ENCODE measurements at regions not wholly inside any gene's neighbourhood (a gene's known extent, or its start where the extent isn't known, plus 50 kb on each side); places are given as distances from the start of the nearest gene placed in this dataset.

DNA sequence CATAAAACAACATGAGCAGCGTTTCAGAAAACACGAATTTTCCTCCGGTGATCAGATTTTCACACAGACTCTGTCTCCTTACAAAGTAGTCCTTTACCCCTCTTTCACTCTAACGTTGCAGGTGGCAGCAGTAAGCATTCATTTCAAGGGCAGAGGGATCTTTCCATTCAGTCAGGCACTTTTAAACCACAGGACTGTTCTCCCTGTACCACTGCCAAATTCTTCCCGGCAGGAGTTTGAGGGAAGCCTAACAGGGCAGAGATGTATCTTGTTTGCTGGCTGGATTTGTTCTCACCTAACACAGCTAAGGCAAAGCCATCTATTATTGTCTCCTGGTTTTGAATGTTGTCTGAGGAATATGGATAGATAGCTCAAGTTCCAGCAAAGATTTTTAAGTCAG, 1187.3 kb upstream of the SEL1L start:
- Histone ChIP-seq H3K36me3 (ENCODE audit: control insufficient read depth in 2 of 3, insufficient read depth in 3 of 3, low read length in 3 of 3) (no peaks in the 10 kb centered on the region), H3K27me3 (ENCODE audit: control insufficient read depth in 2 of 2, insufficient read depth in 2 of 2, low read length in 2 of 2) (no peaks in the 10 kb centered on the region), H3K9me3 (ENCODE audit: control insufficient read depth in 2 of 3, low read length in 3 of 3) (no peaks in the 10 kb centered on the region), H3K4me1 (ENCODE audit: control insufficient read depth in 2 of 2, insufficient read depth in 2 of 2, low read length in 2 of 2) (no peaks in the 10 kb centered on the region), H3K4me3 (ENCODE audit: low read length) (no peak overlapping the region), H3K27ac (ENCODE audit: low read depth, low read length) (no peak overlapping the region)
- peaks cover 2 to 20% (median 5%) of the 10 kb centered on the region in 11 donors for H3K9me3 Mint-ChIP-seq
- H3K27ac Mint-ChIP-seq: no peak overlapping the region
- H3K4me1 Mint-ChIP-seq: no peaks in the 10 kb centered on the region
- no peak for DNase-seq
- intact Hi-C loops (cut with micrococcal nuclease): no loop called here
- no peak overlapping the region for H3K4me3 Mint-ChIP-seq
- no peaks in the 10 kb centered on the region for H3K36me3 Mint-ChIP-seq
- CTCF ChIA-PET: no interaction called here
- no peak for ATAC-seq
- POLR2A ChIA-PET: interaction anchor here (0.7 kb wide), 1 partner anchor 43 kb away, joined by 3 read pairs; no protein-coding TSS in a partner anchor
- H3K27me3 Mint-ChIP-seq: no peaks in the 10 kb centered on the region

DNA sequence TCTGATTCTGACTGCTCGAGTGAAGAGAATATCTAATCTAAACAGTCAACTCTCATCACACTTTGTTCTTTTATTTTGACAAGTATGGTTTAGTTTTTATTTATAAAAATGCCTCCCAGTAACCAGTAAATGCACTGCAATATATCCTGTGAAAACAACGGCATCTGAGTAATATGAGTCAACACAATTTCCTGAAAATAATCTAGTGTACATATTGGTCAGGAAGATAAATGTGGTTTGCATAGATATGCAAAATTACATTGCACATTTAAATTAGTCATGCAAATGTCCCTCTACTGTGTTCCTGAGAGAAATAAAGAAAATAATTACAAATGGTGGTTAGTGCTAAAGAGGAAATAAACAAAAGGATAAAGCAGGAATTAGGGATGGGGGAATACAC, 1190.7 kb upstream of the SEL1L start:
- no peaks in the 10 kb centered on the region for H3K36me3 Mint-ChIP-seq
- no peak overlapping the region for H3K4me3 Mint-ChIP-seq
- peaks cover 3 to 17% (median 9%) of the 10 kb centered on the region in 11 donors for H3K9me3 Mint-ChIP-seq
- no peak overlapping the region for H3K27ac Mint-ChIP-seq
- POLR2A ChIA-PET: no interaction called here
- H3K27me3 Mint-ChIP-seq: no peaks in the 10 kb centered on the region
- Histone ChIP-seq H3K4me3 (ENCODE audit: low read length) (no peak overlapping the region), H3K27ac (ENCODE audit: low read depth, low read length) (no peak overlapping the region), H3K27me3 (ENCODE audit: control insufficient read depth in 2 of 2, insufficient read depth in 2 of 2, low read length in 2 of 2) (no peaks in the 10 kb centered on the region), H3K4me1 (ENCODE audit: control insufficient read depth in 2 of 2, insufficient read depth in 2 of 2, low read length in 2 of 2) (no peaks in the 10 kb centered on the region), H3K36me3 (ENCODE audit: control insufficient read depth in 2 of 3, insufficient read depth in 3 of 3, low read length in 3 of 3) (no peaks in the 10 kb centered on the region), H3K9me3 (ENCODE audit: control insufficient read depth in 2 of 3, low read length in 3 of 3) (no peaks in the 10 kb centered on the region)
- intact Hi-C loops (cut with micrococcal nuclease): no loop called here
- ATAC-seq (no peak), DNase-seq (no peak)
- CTCF ChIA-PET: no interaction called here
- no peaks in the 10 kb centered on the region for H3K4me1 Mint-ChIP-seq

DNA sequence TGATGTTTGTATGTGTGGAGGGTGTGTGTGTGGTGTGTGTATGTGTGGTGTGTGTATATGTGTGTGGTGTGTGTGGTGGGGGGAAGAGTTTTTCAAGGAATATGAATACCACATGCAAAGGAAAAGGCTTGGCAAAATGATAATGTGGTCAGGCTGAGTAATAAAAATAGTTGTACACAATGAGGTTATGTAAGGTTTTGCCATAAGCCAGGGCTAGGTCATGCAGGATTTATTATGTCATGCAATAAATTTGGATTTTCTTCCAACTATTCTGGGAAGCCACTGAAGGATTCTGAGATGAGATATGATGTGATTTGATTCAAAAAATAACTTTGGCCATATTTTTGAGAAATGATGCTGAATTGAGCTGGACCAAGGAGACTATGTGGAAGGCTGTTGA, 1191.6 kb upstream of the SEL1L start:
- intact Hi-C loops (cut with micrococcal nuclease): no loop called here
- no peaks in the 10 kb centered on the region for H3K36me3 ChIP-seq (ENCODE audit: control insufficient read depth in 2 of 3, insufficient read depth in 3 of 3, low read length in 3 of 3)
- no peaks in the 10 kb centered on the region for H3K4me1 ChIP-seq (ENCODE audit: control insufficient read depth in 2 of 2, insufficient read depth in 2 of 2, low read length in 2 of 2)
- no peak overlapping the region for H3K4me3 ChIP-seq (ENCODE audit: low read length)
- no peak overlapping the region for H3K27ac ChIP-seq (ENCODE audit: low read depth, low read length)
- no peaks in the 10 kb centered on the region for H3K9me3 ChIP-seq (ENCODE audit: control insufficient read depth in 2 of 3, low read length in 3 of 3)
- ATAC-seq (no peak), DNase-seq (no peak)
- no peak overlapping the region for H3K27ac Mint-ChIP-seq
- no peaks in the 10 kb centered on the region for H3K27me3 Mint-ChIP-seq
- POLR2A ChIA-PET: no interaction called here
- H3K27me3 ChIP-seq (ENCODE audit: control insufficient read depth in 2 of 2, insufficient read depth in 2 of 2, low read length in 2 of 2): no peaks in the 10 kb centered on the region
- H3K4me3 Mint-ChIP-seq: no peak overlapping the region
- CTCF ChIA-PET: no interaction called here
- no peaks in the 10 kb centered on the region for H3K36me3 Mint-ChIP-seq
- H3K9me3 Mint-ChIP-seq: peaks cover 3 to 12% (median 8%) of the 10 kb centered on the region in 11 donors
- H3K4me1 Mint-ChIP-seq: no peaks in the 10 kb centered on the region

DNA sequence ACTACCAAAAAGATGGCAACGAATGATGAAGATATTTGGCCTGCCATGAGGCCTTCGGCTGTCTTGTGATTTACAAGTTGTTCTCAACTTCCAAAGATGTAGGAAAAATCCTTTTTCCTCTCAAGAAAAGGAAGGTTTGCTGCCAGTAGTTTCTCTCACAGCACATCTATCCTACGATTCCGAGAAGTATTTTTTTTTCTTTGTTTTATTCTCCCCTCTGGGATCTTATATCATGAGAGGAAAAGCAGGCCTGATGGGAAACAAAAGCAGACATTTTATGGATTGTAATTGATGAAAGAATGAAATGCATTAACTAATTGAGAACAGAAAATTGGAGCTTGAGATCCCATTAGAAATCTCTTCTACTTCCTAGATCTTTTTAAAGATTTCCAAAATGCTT, 1197.9 kb upstream of the SEL1L start:
- no peaks in the 10 kb centered on the region for H3K4me1 ChIP-seq (ENCODE audit: control insufficient read depth in 2 of 2, insufficient read depth in 2 of 2, low read length in 2 of 2)
- Mint-ChIP-seq H3K4me3 (no peak overlapping the region), H3K27ac (no peak overlapping the region), H3K36me3 (no peaks in the 10 kb centered on the region), H3K4me1 (no peaks in the 10 kb centered on the region), H3K27me3 (no peaks in the 10 kb centered on the region), H3K9me3 (peaks cover 2 to 17% (median 8%) of the 10 kb centered on the region in 11 donors)
- CTCF ChIA-PET: no interaction called here
- no peaks in the 10 kb centered on the region for H3K27me3 ChIP-seq (ENCODE audit: control insufficient read depth in 2 of 2, insufficient read depth in 2 of 2, low read length in 2 of 2)
- H3K4me3 ChIP-seq (ENCODE audit: low read length): no peak overlapping the region
- intact Hi-C loops (cut with micrococcal nuclease): no loop called here
- POLR2A ChIA-PET: no interaction called here
- H3K27ac ChIP-seq (ENCODE audit: low read depth, low read length): no peak overlapping the region
- H3K36me3 ChIP-seq (ENCODE audit: control insufficient read depth in 2 of 3, insufficient read depth in 3 of 3, low read length in 3 of 3): no peaks in the 10 kb centered on the region
- DNase-seq (no peak), ATAC-seq (no peak)
- H3K9me3 ChIP-seq (ENCODE audit: control insufficient read depth in 2 of 3, low read length in 3 of 3): no peaks in the 10 kb centered on the region

DNA sequence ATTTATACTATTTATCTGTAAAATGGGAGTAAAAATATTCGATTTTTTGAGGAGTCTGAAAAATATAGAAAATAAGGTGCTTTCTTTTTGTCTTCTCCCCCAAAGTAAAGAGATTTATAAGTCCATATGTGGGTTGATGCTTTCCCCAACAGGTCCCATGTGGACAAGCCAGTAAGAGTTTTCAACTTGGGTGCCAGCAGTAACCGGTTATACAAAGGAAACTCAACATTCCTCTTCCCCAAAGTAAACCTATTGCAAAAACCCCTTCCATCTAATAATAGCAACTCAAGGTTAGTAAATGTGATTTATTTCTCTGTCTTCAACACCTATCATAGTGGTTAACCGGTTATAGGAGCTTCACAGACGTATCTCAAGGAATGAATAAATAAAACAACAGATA, 1206.9 kb upstream of the SEL1L start:
- Mint-ChIP-seq H3K27ac (no peak overlapping the region), H3K4me3 (no peak overlapping the region), H3K4me1 (no peaks in the 10 kb centered on the region), H3K9me3 (peaks cover 2 to 27% (median 8%) of the 10 kb centered on the region in 11 donors), H3K27me3 (no peaks in the 10 kb centered on the region), H3K36me3 (no peaks in the 10 kb centered on the region)
- no peak for ATAC-seq
- Histone ChIP-seq H3K36me3 (ENCODE audit: control insufficient read depth in 2 of 3, insufficient read depth in 3 of 3, low read length in 3 of 3) (no peaks in the 10 kb centered on the region), H3K27me3 (ENCODE audit: control insufficient read depth in 2 of 2, insufficient read depth in 2 of 2, low read length in 2 of 2) (no peaks in the 10 kb centered on the region), H3K27ac (ENCODE audit: low read depth, low read length) (no peak overlapping the region), H3K4me1 (ENCODE audit: control insufficient read depth in 2 of 2, insufficient read depth in 2 of 2, low read length in 2 of 2) (no peaks in the 10 kb centered on the region), H3K4me3 (ENCODE audit: low read length) (no peak overlapping the region), H3K9me3 (ENCODE audit: control insufficient read depth in 2 of 3, low read length in 3 of 3) (no peaks in the 10 kb centered on the region)
- intact Hi-C loops (cut with micrococcal nuclease): no loop called here
- POLR2A ChIA-PET: no interaction called here
- DNase-seq: no peak
- CTCF ChIA-PET: no interaction called here

DNA sequence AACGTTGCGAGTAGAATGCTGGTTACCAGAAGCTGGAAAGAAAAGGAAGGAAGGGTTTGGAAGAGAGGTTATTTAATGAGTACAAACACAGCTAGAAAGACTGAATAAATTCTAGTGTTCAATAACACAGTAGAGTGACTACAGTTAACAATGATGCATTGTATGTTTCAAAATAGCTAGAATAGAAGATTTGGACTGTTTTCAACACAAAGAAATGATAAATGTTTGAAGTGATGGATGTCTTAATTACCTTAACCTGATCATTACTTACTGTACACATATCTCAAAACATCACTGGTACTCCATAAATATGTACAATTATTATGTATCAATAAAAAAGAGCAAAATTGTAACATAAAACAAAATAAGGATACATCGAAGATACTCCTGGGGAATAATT, 1221.8 kb upstream of the SEL1L start:
- Mint-ChIP-seq H3K36me3 (no peaks in the 10 kb centered on the region), H3K27me3 (no peaks in the 10 kb centered on the region), H3K4me1 (no peaks in the 10 kb centered on the region), H3K27ac (no peak overlapping the region), H3K4me3 (no peak overlapping the region), H3K9me3 (peaks cover 1 to 35% (median 7%) of the 10 kb centered on the region in 11 donors)
- ChIA-PET POLR2A (interaction anchor here (0.7 kb wide), 1 partner anchor 12 kb away, joined by 3 read pairs; no protein-coding TSS in a partner anchor), CTCF (no interaction called here)
- ATAC-seq (no peak), DNase-seq (no peak)
- Histone ChIP-seq H3K4me3 (ENCODE audit: low read length) (no peak overlapping the region), H3K27ac (ENCODE audit: low read depth, low read length) (no peak overlapping the region), H3K36me3 (ENCODE audit: control insufficient read depth in 2 of 3, insufficient read depth in 3 of 3, low read length in 3 of 3) (no peaks in the 10 kb centered on the region), H3K9me3 (ENCODE audit: control insufficient read depth in 2 of 3, low read length in 3 of 3) (no peaks in the 10 kb centered on the region), H3K27me3 (ENCODE audit: control insufficient read depth in 2 of 2, insufficient read depth in 2 of 2, low read length in 2 of 2) (no peaks in the 10 kb centered on the region), H3K4me1 (ENCODE audit: control insufficient read depth in 2 of 2, insufficient read depth in 2 of 2, low read length in 2 of 2) (no peaks in the 10 kb centered on the region)
- intact Hi-C loops (cut with micrococcal nuclease): no loop called here

DNA sequence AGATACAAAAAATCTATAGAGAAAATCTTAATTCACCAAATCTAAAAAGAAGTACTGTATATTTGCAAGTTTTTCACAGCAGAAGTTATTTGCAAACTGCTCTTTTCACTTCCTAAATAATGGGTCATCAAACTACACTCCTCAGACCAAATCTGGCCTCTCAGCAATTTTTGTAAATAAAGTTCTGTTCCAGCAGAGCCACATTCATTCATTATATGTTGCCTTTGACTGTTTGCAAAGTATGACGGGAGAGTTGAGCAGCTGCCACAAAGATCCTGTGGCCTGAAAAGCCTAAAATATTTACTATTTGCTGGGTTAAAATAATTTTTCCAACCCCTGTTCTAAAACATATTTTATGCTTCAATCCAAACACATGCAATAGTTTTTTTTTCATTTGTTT, 1222.3 kb upstream of the SEL1L start:
- ChIA-PET CTCF (no interaction called here), POLR2A (interaction anchor here (0.7 kb wide), 1 partner anchor 13 kb away, joined by 3 read pairs; no protein-coding TSS in a partner anchor)
- DNase-seq: no peak
- no peak overlapping the region for H3K4me3 Mint-ChIP-seq
- H3K27ac Mint-ChIP-seq: no peak overlapping the region
- H3K9me3 ChIP-seq (ENCODE audit: control insufficient read depth in 2 of 3, low read length in 3 of 3): no peaks in the 10 kb centered on the region
- H3K36me3 ChIP-seq (ENCODE audit: control insufficient read depth in 2 of 3, insufficient read depth in 3 of 3, low read length in 3 of 3): no peaks in the 10 kb centered on the region
- H3K36me3 Mint-ChIP-seq: no peaks in the 10 kb centered on the region
- peaks cover 1 to 34% (median 7%) of the 10 kb centered on the region in 11 donors for H3K9me3 Mint-ChIP-seq
- no peak for ATAC-seq
- intact Hi-C loops (cut with micrococcal nuclease): no loop called here
- no peaks in the 10 kb centered on the region for H3K27me3 ChIP-seq (ENCODE audit: control insufficient read depth in 2 of 2, insufficient read depth in 2 of 2, low read length in 2 of 2)
- H3K4me3 ChIP-seq (ENCODE audit: low read length): no peak overlapping the region
- no peaks in the 10 kb centered on the region for H3K4me1 ChIP-seq (ENCODE audit: control insufficient read depth in 2 of 2, insufficient read depth in 2 of 2, low read length in 2 of 2)
- H3K4me1 Mint-ChIP-seq: no peaks in the 10 kb centered on the region
- H3K27ac ChIP-seq (ENCODE audit: low read depth, low read length): no peak overlapping the region
- no peaks in the 10 kb centered on the region for H3K27me3 Mint-ChIP-seq

Measured in naive thymus-derived CD4-positive, alpha-beta T cell (primary cell).